MM.1S (cell line): ENCODE measurements at regions not wholly inside any gene's neighbourhood (a gene's known extent, or its start where the extent isn't known, plus 50 kb on each side); places are given as distances from the start of the nearest gene placed in this dataset.

ENCODE experiments used
- DNase-seq: peaks from one replicate; pipeline ENCODE4 v3.0.0-alpha.2; 2015
- H2AFZ ChIP-seq: fragments of 300-600 bp; sonication (generic); 2 replicates; pipeline ENCODE4 v1.6.0; 2016; ENCODE audit warnings: antibody characterized with exemption, low read length
- H3F3A ChIP-seq: fragments of 300-600 bp; sonication (generic); 2 replicates; pipeline ENCODE4 v1.6.1; 2016; ENCODE audit warnings: mild to moderate bottlenecking, antibody characterized with exemption, low read length, moderate library complexity, mixed read lengths; ENCODE audit not compliant: insufficient read depth
- H3K27ac ChIP-seq: fragments of 300-600 bp; sonication (generic); 2 replicates; pipeline ENCODE4 v1.5.1; 2016; ENCODE audit warnings: mild to moderate bottlenecking, low read length
- H3K27me3 ChIP-seq: fragments of 300-600 bp; sonication (generic); replicated peaks from 2 replicates; pipeline ENCODE4 v1.6.0; 2016; ENCODE audit warnings: low read length; ENCODE audit not compliant: insufficient read depth
- H3K36me3 ChIP-seq: fragments of 300-600 bp; sonication (generic); replicated peaks from 2 replicates; pipeline ENCODE4 v1.6.1; 2016; ENCODE audit warnings: mild to moderate bottlenecking, low read length, mixed read lengths; ENCODE audit not compliant: insufficient read depth
- H3K4me1 ChIP-seq: fragments of 300-600 bp; sonication (generic); 2 replicates; pipeline ENCODE4 v1.6.1; 2016; ENCODE audit warnings: low read length, mixed read lengths
- H3K4me2 ChIP-seq: fragments of 300-600 bp; sonication (generic); 2 replicates; pipeline ENCODE4 v1.6.0; 2016; ENCODE audit warnings: low read depth, low read length
- H3K4me3 ChIP-seq: fragments of 300-600 bp; sonication (generic); 2 replicates; pipeline ENCODE4 v1.5.1; 2016; ENCODE audit warnings: low read length, mixed read lengths
- H3K79me2 ChIP-seq: fragments of 300-600 bp; sonication (generic); 2 replicates; pipeline ENCODE4 v1.6.1; 2016; ENCODE audit warnings: mixed run types, low read length, mixed read lengths
- H3K9ac ChIP-seq: fragments of 300-600 bp; sonication (generic); 2 replicates; pipeline ENCODE4 v1.6.1; 2016; ENCODE audit warnings: low read length, mixed read lengths
- H3K9me2 ChIP-seq: fragments of 300-600 bp; sonication (generic); replicated peaks from 2 replicates; pipeline ENCODE4 v1.6.1; 2016; ENCODE audit warnings: mild to moderate bottlenecking, low read length, mixed read lengths; ENCODE audit not compliant: insufficient read depth
- H3K9me3 ChIP-seq: fragments of 300-600 bp; sonication (generic); replicated peaks from 2 replicates; pipeline ENCODE4 v1.6.1; 2016; ENCODE audit warnings: mild to moderate bottlenecking, low read length, mixed read lengths; ENCODE audit not compliant: insufficient read depth
- H4K20me1 ChIP-seq: fragments of 300-600 bp; sonication (generic); 2 replicates; pipeline ENCODE4 v1.6.1; 2016; ENCODE audit warnings: mild to moderate bottlenecking, low read length, moderate library complexity, mixed read lengths; ENCODE audit not compliant: insufficient read depth
- EZH2 ChIP-seq: fragments of 300-600 bp; sonication (generic); optimal IDR thresholded peaks from 2 replicates; pipeline ENCODE3; 2017; ENCODE audit warnings: low read depth, mild to moderate bottlenecking, antibody characterized with exemption, low read length, mixed read lengths
- EZH2phosphoT487 ChIP-seq: fragments of 300-600 bp; sonication (generic); IDR thresholded peaks from 2 replicates; pipeline ENCODE4 v1.6.1; 2018; ENCODE audit warnings: antibody characterized with exemption, low read length
- TF ChIP-seq, protein P1 (sequence below): fragments of 300-600 bp; sonication (generic); IDR thresholded peaks from 2 replicates; pipeline ENCODE4 v1.5.1; 2016; ENCODE audit warnings: antibody characterized with exemption, low read length, mixed read lengths

DNA sequence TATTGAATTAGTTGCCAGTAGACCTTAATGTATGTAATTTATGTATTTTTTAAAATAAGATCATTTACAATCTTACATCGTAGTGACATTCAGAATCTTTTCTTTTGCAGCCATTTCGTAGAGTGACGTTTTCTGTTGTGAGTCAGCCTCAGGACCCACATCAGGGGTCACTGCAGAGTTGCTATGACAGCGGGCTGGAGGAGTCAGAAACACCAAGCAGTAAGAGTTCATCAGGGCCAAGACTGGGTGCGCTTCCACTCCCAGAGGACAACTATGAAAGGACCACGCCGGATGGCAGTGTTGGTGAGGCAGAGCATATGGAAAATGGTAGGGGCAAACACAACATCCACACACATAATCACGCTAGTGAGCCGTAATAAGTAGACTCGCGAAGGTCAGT is 199.9 kb downstream of the PCDH7 start:
- no peak overlapping the region for H3K4me3 ChIP-seq
- H3K4me2 ChIP-seq = no peak overlapping the region
- no peaks in the 10 kb centered on the region for H3F3A ChIP-seq
- no peak overlapping the region for H3K9ac ChIP-seq
- H3K79me2 ChIP-seq = no peaks in the 10 kb centered on the region
- no peak overlapping the region for H2AFZ ChIP-seq
- H3K27ac ChIP-seq = no peak overlapping the region
- DNase-seq = no peak
- no peaks in the 10 kb centered on the region for H4K20me1 ChIP-seq
- no peaks in the 10 kb centered on the region for H3K4me1 ChIP-seq
- TF ChIP-seq EZH2phosphoT487 (no peak), EZH2 (no peak)
- TF ChIP-seq, protein P1, sequence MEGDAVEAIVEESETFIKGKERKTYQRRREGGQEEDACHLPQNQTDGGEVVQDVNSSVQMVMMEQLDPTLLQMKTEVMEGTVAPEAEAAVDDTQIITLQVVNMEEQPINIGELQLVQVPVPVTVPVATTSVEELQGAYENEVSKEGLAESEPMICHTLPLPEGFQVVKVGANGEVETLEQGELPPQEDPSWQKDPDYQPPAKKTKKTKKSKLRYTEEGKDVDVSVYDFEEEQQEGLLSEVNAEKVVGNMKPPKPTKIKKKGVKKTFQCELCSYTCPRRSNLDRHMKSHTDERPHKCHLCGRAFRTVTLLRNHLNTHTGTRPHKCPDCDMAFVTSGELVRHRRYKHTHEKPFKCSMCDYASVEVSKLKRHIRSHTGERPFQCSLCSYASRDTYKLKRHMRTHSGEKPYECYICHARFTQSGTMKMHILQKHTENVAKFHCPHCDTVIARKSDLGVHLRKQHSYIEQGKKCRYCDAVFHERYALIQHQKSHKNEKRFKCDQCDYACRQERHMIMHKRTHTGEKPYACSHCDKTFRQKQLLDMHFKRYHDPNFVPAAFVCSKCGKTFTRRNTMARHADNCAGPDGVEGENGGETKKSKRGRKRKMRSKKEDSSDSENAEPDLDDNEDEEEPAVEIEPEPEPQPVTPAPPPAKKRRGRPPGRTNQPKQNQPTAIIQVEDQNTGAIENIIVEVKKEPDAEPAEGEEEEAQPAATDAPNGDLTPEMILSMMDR = no peak
- no peaks in the 10 kb centered on the region for H3K27me3 ChIP-seq
- no peaks in the 10 kb centered on the region for H3K9me2 ChIP-seq
- no peaks in the 10 kb centered on the region for H3K36me3 ChIP-seq
- H3K9me3 ChIP-seq = no peaks in the 10 kb centered on the region

DNA sequence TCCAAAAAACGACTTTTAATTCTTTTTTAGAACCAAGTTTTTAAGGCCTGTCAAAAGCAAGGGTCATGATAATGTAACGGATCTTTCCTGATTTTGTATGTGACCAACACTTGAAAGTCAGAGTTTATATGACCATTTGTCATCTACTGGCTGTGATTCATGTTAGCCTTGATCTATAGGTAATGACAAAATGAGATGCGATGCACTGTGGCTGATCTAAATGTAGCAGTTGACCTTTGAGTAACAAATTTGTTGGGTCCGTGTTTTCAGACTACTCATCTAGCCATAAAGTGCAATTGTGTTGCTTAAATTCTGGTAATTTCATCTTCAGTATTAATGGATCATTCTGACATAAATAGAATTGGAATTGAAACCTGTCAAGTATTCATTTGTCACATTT is 202.5 kb downstream of the PCDH7 start:
- Histone ChIP-seq H3K9me3 (no peaks in the 10 kb centered on the region), H3K4me3 (no peak overlapping the region), H2AFZ (no peak overlapping the region), H3K27me3 (no peaks in the 10 kb centered on the region), H3K9me2 (no peaks in the 10 kb centered on the region), H3K36me3 (no peaks in the 10 kb centered on the region), H3K79me2 (no peaks in the 10 kb centered on the region), H4K20me1 (no peaks in the 10 kb centered on the region), H3K4me1 (no peaks in the 10 kb centered on the region), H3K9ac (no peak overlapping the region), H3F3A (no peaks in the 10 kb centered on the region), H3K27ac (no peak overlapping the region), H3K4me2 (no peak overlapping the region)
- TF ChIP-seq EZH2phosphoT487 (no peak), EZH2 (no peak)
- TF ChIP-seq, protein P1 = no peak
- DNase-seq = no peak

DNA sequence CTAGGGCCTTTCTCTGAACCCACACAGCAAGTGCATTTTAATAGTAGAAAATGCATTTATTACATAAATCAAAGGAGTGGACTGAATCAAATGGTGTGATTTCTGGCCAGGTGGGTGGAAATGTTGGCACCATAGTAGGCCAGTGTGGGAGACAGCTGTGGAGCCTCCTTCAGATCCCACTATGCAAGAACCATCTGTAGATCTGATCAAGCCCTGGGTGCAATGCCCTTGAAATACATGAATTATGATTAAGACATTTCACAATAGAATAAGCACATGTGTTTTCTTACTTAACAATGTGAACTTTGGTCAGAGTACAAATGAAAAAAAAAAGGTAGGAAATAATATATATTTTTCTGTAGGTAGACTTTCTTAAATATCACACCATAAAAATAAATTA is 204.3 kb downstream of the PCDH7 start:
- no peaks in the 10 kb centered on the region for H3F3A ChIP-seq
- no peak for DNase-seq
- H3K4me1 ChIP-seq = no peaks in the 10 kb centered on the region
- H3K27me3 ChIP-seq = no peaks in the 10 kb centered on the region
- TF ChIP-seq EZH2 (no peak), EZH2phosphoT487 (no peak)
- TF ChIP-seq, protein P1 = no peak
- no peaks in the 10 kb centered on the region for H3K9me2 ChIP-seq
- H3K36me3 ChIP-seq = no peaks in the 10 kb centered on the region
- H3K79me2 ChIP-seq = no peaks in the 10 kb centered on the region
- H3K9ac ChIP-seq = no peak overlapping the region
- no peak overlapping the region for H3K4me2 ChIP-seq
- no peaks in the 10 kb centered on the region for H3K9me3 ChIP-seq
- no peak overlapping the region for H2AFZ ChIP-seq
- H3K4me3 ChIP-seq = no peak overlapping the region
- no peak overlapping the region for H3K27ac ChIP-seq
- no peaks in the 10 kb centered on the region for H4K20me1 ChIP-seq

DNA sequence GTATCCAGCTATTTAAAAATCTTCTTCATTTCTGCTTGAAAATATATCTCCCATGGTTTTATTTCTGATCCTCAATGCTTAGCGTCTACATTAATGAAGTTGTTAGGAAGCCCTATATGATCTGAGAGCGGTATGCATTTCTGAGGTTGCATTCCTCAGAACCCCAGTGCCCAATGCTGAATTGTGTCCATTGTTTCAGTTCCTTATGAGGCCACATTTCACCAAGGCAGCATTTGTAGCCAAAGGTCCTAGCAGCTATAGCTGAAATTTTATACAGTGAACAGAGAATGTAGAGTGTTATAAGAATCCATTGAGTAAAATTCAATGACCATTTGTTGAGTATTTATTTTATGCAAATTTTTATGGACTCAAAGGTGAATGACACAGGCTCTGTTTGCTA is 209.5 kb downstream of the PCDH7 start:
- TF ChIP-seq EZH2 (no peak), EZH2phosphoT487 (no peak)
- TF ChIP-seq, protein P1 = no peak
- no peaks in the 10 kb centered on the region for H3F3A ChIP-seq
- H3K9me2 ChIP-seq = no peaks in the 10 kb centered on the region
- no peak overlapping the region for H3K9ac ChIP-seq
- H3K4me2 ChIP-seq = no peak overlapping the region
- no peak overlapping the region for H3K4me3 ChIP-seq
- no peak overlapping the region for H3K27ac ChIP-seq
- H3K36me3 ChIP-seq = no peaks in the 10 kb centered on the region
- no peak for DNase-seq
- H3K27me3 ChIP-seq = no peaks in the 10 kb centered on the region
- no peaks in the 10 kb centered on the region for H3K9me3 ChIP-seq
- H4K20me1 ChIP-seq = no peaks in the 10 kb centered on the region
- H3K4me1 ChIP-seq = no peaks in the 10 kb centered on the region
- H2AFZ ChIP-seq = no peak overlapping the region
- H3K79me2 ChIP-seq = no peaks in the 10 kb centered on the region
